OCI-LY3 (cell line): ENCODE measurements at regions not wholly inside any gene's neighbourhood (a gene's known extent, or its start where the extent isn't known, plus 50 kb on each side); places are given as distances from the start of the nearest gene placed in this dataset.
A peak's percentile ranks its signal among the peaks of the same experiment; 100 is the strongest.

Source experiments
- H2AFZ ChIP-seq: fragments of 200-600, 300-600 bp; shearing (Covaris generic); 2 replicates; pipeline ENCODE4 v1.6.0; 2014; ENCODE audit warnings: antibody characterized with exemption, low read depth, low read length
- H3K27ac ChIP-seq: fragments of 200-600, 300-600 bp; sonication (generic); 2 replicates; pipeline ENCODE4 v1.5.1; 2014; ENCODE audit warnings: mild to moderate bottlenecking, low read length, moderate library complexity, mixed read lengths
- H3K27me3 ChIP-seq: fragments of 200-600, 300-600 bp; sonication (generic); 2 replicates; pipeline ENCODE4 v1.6.1; 2014; ENCODE audit warnings: low read depth, low read length, mixed read lengths
- H3K36me3 ChIP-seq: fragments of 200-600, 300-600 bp; sonication (generic); replicated peaks from 2 replicates; pipeline ENCODE3; 2014; ENCODE audit warnings: low read depth, low read length, mixed read lengths
- H3K4me1 ChIP-seq: fragments of 300-600, 200-600 bp; sonication (generic); 2 replicates; pipeline ENCODE4 v1.6.1; 2014; ENCODE audit warnings: low read length, mixed read lengths
- H3K4me2 ChIP-seq: fragments of 200-600, 300-600 bp; sonication (generic); 2 replicates; pipeline ENCODE4 v1.6.1; 2014; ENCODE audit warnings: low read length, mixed read lengths
- H3K4me3 ChIP-seq: fragments of 300-600, 200-600 bp; sonication (generic); 2 replicates; pipeline ENCODE4 v1.5.1; 2014; ENCODE audit warnings: antibody characterized with exemption, mild to moderate bottlenecking, low read length, moderate library complexity
- H3K79me2 ChIP-seq: fragments of 300-600, 200-600 bp; shearing (Covaris generic); 2 replicates; pipeline ENCODE4 v1.6.1; 2014; ENCODE audit warnings: mild to moderate bottlenecking, low read length, mixed read lengths
- H3K9ac ChIP-seq: fragments of 300-600, 200-600 bp; shearing (Covaris generic); 2 replicates; pipeline ENCODE4 v1.6.0; 2014; ENCODE audit warnings: mild to moderate bottlenecking, low read length, moderate library complexity
- H3K9me3 ChIP-seq: fragments of 200-600, 300-600 bp; shearing (Covaris generic); 2 replicates; pipeline ENCODE4 v1.6.1; 2014; ENCODE audit warnings: low read length, mixed read lengths; ENCODE audit not compliant: insufficient read depth
- H4K20me1 ChIP-seq: fragments of 200-600, 300-600 bp; sonication (generic); 2 replicates; pipeline ENCODE4 v1.6.1; 2016; ENCODE audit warnings: low read length, mixed read lengths; ENCODE audit not compliant: insufficient read depth
- EZH2phosphoT487 ChIP-seq: fragments of 200-600 bp; shearing (Covaris generic); IDR thresholded peaks from 2 replicates; pipeline ENCODE4 v1.6.1; 2018; ENCODE audit warnings: antibody characterized with exemption, mixed run types, low read depth
- TF ChIP-seq, protein P1 (sequence below): fragments of 200-600, 300-600 bp; sonication (generic); IDR thresholded peaks from 2 replicates; pipeline ENCODE4 v1.5.1; 2014; ENCODE audit warnings: antibody characterized with exemption, low read length, low read depth

DNA sequence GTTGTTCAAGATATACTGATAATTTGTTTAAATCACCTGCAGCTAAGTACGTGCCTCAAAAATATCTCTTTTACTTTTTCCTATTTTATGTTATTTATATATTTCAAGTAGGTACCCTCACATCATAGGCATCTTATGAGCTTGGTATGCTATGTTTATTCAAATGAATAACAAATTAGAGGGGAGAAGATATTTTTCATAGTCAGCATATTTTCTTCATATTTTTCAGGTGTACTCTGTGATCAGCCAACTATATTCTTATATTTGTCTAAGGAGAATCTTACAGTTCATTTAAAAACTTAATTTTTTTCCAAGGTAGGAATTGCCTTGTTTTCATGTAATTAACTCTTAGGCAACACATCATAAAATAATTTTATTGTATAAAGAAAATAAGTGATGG is 421.1 kb upstream of the GRM7 start:
- Histone ChIP-seq H3K4me3 (no peak overlapping the region), H4K20me1 (no peaks in the 10 kb centered on the region), H3K27ac (no peak overlapping the region), H3K4me1 (no peaks in the 10 kb centered on the region), H3K36me3 (no peaks in the 10 kb centered on the region), H3K79me2 (no peaks in the 10 kb centered on the region), H3K4me2 (no peak overlapping the region), H2AFZ (no peak overlapping the region), H3K9ac (no peak overlapping the region), H3K9me3 (no peaks in the 10 kb centered on the region), H3K27me3 (no peaks in the 10 kb centered on the region)
- TF ChIP-seq EZH2phosphoT487, result no peak
- TF ChIP-seq, protein P1, sequence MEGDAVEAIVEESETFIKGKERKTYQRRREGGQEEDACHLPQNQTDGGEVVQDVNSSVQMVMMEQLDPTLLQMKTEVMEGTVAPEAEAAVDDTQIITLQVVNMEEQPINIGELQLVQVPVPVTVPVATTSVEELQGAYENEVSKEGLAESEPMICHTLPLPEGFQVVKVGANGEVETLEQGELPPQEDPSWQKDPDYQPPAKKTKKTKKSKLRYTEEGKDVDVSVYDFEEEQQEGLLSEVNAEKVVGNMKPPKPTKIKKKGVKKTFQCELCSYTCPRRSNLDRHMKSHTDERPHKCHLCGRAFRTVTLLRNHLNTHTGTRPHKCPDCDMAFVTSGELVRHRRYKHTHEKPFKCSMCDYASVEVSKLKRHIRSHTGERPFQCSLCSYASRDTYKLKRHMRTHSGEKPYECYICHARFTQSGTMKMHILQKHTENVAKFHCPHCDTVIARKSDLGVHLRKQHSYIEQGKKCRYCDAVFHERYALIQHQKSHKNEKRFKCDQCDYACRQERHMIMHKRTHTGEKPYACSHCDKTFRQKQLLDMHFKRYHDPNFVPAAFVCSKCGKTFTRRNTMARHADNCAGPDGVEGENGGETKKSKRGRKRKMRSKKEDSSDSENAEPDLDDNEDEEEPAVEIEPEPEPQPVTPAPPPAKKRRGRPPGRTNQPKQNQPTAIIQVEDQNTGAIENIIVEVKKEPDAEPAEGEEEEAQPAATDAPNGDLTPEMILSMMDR, result no peak

DNA sequence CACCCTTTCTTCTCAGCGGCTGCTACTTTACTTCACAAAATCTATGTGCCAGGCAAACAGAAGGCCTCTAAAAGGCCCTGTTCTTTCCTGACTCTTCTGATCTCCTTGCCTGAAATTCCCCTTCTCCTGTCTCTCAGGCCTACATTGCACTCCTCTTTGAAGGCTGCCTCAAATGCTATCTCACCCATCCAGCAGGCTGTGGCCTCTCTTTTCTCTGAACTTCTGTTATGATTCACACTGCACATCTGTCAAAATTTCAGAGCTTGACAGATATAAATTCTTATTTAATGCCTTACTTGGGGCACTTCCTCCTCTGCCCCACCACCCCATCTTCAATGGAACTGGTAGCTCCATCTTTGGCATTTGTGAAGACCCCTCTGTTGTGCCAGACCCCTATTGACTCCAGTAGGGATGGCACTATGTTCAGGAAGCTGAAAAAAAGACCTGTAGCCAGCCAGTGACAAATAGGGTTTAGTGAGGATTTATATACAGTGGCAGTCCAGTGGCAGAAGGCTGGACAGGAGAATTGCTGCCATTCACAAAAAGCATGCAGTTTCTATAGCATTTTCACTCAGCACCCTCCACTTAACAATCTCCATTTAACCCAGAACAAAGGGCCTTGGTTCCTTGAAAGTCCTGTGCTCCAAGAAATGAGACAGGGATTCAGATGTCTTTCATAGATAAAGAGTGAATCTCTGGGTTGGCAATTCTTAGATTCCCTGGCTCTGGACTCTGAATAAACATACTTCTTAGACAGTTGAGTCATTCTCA is 415.8 kb upstream of the GRM7 start:
- Histone ChIP-seq H3K4me1 (peaks cover 5% of the 10 kb centered on the region; the same call in 1 of the 2 replicates), H2AFZ (no peak overlapping the region), H3K79me2 (no peaks in the 10 kb centered on the region), H3K9me3 (no peaks in the 10 kb centered on the region), H3K4me2 (no peak overlapping the region), H3K27ac (no peak overlapping the region), H3K4me3 (no peak overlapping the region), H3K27me3 (no peaks in the 10 kb centered on the region), H3K9ac (no peak overlapping the region), H3K36me3 (no peaks in the 10 kb centered on the region), H4K20me1 (no peaks in the 10 kb centered on the region)
- TF ChIP-seq, protein P1, result no peak
- no peak for TF ChIP-seq EZH2phosphoT487

DNA sequence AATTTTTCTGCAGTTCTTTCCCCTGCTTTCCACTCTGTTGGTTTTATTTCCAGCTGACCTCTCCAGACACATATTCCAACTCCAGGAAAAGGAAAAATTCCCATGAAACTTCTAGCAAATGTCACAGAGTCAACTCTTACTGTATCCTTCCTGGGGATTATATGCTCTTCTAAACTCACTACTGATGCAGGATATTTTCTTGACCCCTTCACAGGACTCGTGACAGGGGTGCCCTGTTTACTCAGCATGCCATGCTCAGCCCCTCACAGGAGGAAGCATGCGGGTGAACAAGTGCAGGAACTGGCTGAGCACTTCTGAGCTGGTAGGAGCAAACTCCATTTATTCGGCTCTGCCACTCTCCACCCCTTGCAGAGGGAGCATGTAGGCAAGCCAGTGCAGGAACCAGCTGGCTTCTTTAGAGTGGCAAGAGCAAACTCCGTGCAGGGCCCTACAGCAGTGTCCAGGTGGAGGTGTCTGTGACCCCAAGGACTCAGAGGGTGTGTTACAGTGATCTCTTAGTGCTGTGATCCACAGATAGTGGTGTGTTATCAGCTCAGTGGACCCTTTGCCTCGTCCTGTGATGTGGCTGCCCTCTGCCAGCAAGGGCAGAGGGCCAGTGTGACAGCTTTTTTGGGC is 413.6 kb upstream of the GRM7 start:
- Histone ChIP-seq H3K79me2 (no peaks in the 10 kb centered on the region), H3K4me2 (no peak overlapping the region), H3K27me3 (no peaks in the 10 kb centered on the region), H3K4me1 (peaks cover 5% of the 10 kb centered on the region; the same call in 1 of the 2 replicates), H2AFZ (no peak overlapping the region), H3K36me3 (no peaks in the 10 kb centered on the region), H3K9ac (no peak overlapping the region), H3K9me3 (no peaks in the 10 kb centered on the region), H3K4me3 (no peak overlapping the region), H4K20me1 (no peaks in the 10 kb centered on the region), H3K27ac (no peak overlapping the region)
- no peak for TF ChIP-seq EZH2phosphoT487
- TF ChIP-seq, protein P1, result no peak

DNA sequence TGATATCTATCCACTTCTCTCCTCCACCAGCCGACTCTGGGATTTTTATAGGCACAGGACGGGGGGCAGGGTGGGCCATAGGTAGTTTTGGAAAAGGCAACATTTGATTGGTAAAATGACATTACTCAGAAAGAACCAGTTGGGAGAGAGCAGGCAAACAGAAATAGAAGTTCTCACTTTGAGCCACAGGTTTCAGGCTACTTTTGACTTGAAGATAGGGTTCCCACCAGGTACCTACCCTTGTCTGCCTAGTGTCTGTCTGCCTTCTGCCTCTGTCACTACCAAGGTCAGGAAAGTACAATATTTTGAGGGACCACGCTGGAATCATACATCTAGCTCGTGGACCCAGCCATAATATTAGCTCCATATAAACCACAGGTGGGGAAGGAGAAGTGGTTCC is 412.9 kb upstream of the GRM7 start:
- H3K9me3 ChIP-seq, result no peaks in the 10 kb centered on the region
- no peak overlapping the region for H3K27ac ChIP-seq
- TF ChIP-seq EZH2phosphoT487, result no peak
- TF ChIP-seq, protein P1, result no peak
- no peak overlapping the region for H3K9ac ChIP-seq
- H3K4me2 ChIP-seq, result no peak overlapping the region
- H2AFZ ChIP-seq, result 0 out of 2 replicates have a peak overlapping the region, but pooled peaks have one; percentile 27
- H3K36me3 ChIP-seq, result no peaks in the 10 kb centered on the region
- H4K20me1 ChIP-seq, result no peaks in the 10 kb centered on the region
- H3K27me3 ChIP-seq, result no peaks in the 10 kb centered on the region
- peaks cover 5% of the 10 kb centered on the region; the same call in 1 of the 2 replicates for H3K4me1 ChIP-seq
- no peak overlapping the region for H3K4me3 ChIP-seq
- no peaks in the 10 kb centered on the region for H3K79me2 ChIP-seq
